ENCODE measurements at regions not wholly inside any gene's neighbourhood (a gene's known extent, or its start where the extent isn't known, plus 50 kb on each side); places are given as distances from the start of the nearest gene placed in this dataset.

GRCh38 chr14:65241125-65241752 is 138.9 kb upstream of the MAX start:
- CTCF ChIA-PET, result no interaction called here
- Histone ChIP-seq H3K27me3 (ENCODE audit: control insufficient read depth, insufficient read depth, low read length) (no peaks in the 10 kb centered on the region), H3K9me3 (ENCODE audit: control insufficient read depth, insufficient read depth, low read depth, low read length) (no peaks in the 10 kb centered on the region), H3K27ac (ENCODE audit: low read length) (no peak overlapping the region), H3K36me3 (ENCODE audit: control insufficient read depth, insufficient read depth, low read length) (no peaks in the 10 kb centered on the region), H3K4me3 (ENCODE audit: low read depth in 2 of 2, low read length in 2 of 2) (no peak overlapping the region), H3K4me1 (ENCODE audit: control insufficient read depth, insufficient read depth, low read length) (no peaks in the 10 kb centered on the region)
- no TSS peak for BruUV-seq (replicated peaks)
- ATAC-seq, result no peak
- in situ Hi-C loops (cut with HindIII; ENCODE audit: low pct_unique_long_range_greater_than_20kb, low sequenced_read_pairs) (no loop called here), intact Hi-C loops (cut with micrococcal nuclease; ENCODE audit: unreplicated experiment) (no loop called here)
- POLR2A ChIA-PET, result no interaction called here
- no peak for DNase-seq (ENCODE audit: low read depth, low spot score)
- no peak for TF ChIP-seq TCF7L2 (IDR thresholded peaks at IDR 0.05; ENCODE audit: low read depth, low read length)
- no peak for TF ChIP-seq REST (IDR thresholded peaks at IDR 0.05; ENCODE audit: insufficient read depth in 1 of 2, low read depth in 2 of 2, low read length in 1 of 2)
- no peak for TF ChIP-seq SIN3A (IDR thresholded peaks at IDR 0.05; ENCODE audit: borderline replicate concordance, insufficient read depth, low read depth, low read length)
- no peak for TF ChIP-seq CTCF (IDR thresholded peaks at IDR 0.05)
- no peak for TF ChIP-seq POLR2AphosphoS5 (IDR thresholded peaks at IDR 0.05; ENCODE audit: low read depth, low read length)

GRCh38 chr14:65242732-65243134 is 140.4 kb upstream of the MAX start:
- Histone ChIP-seq H3K27me3 (ENCODE audit: control insufficient read depth, insufficient read depth, low read length) (no peaks in the 10 kb centered on the region), H3K4me3 (ENCODE audit: low read depth in 2 of 2, low read length in 2 of 2) (no peak overlapping the region), H3K4me1 (ENCODE audit: control insufficient read depth, insufficient read depth, low read length) (no peaks in the 10 kb centered on the region), H3K36me3 (ENCODE audit: control insufficient read depth, insufficient read depth, low read length) (no peaks in the 10 kb centered on the region), H3K9me3 (ENCODE audit: control insufficient read depth, insufficient read depth, low read depth, low read length) (no peaks in the 10 kb centered on the region), H3K27ac (ENCODE audit: low read length) (no peak overlapping the region)
- DNase-seq (ENCODE audit: low read depth, low spot score) (no peak), ATAC-seq (no peak)
- CTCF ChIA-PET, result no interaction called here
- intact Hi-C loops (cut with micrococcal nuclease; ENCODE audit: unreplicated experiment) (no loop called here), in situ Hi-C loops (cut with HindIII; ENCODE audit: low pct_unique_long_range_greater_than_20kb, low sequenced_read_pairs) (no loop called here)
- TF ChIP-seq CTCF (IDR thresholded peaks at IDR 0.05) (no peak), TCF7L2 (IDR thresholded peaks at IDR 0.05; ENCODE audit: low read depth, low read length) (no peak), SIN3A (IDR thresholded peaks at IDR 0.05; ENCODE audit: borderline replicate concordance, insufficient read depth, low read depth, low read length) (no peak), REST (IDR thresholded peaks at IDR 0.05; ENCODE audit: insufficient read depth in 1 of 2, low read depth in 2 of 2, low read length in 1 of 2) (no peak), POLR2AphosphoS5 (IDR thresholded peaks at IDR 0.05; ENCODE audit: low read depth, low read length) (no peak)
- POLR2A ChIA-PET, result no interaction called here
- no TSS peak for BruUV-seq (replicated peaks)

All from Panc1 (cell line).